ENCODE measurements at regions not wholly inside any gene's neighbourhood (a gene's known extent, or its start where the extent isn't known, plus 50 kb on each side); places are given as distances from the start of the nearest gene placed in this dataset.
"Not testable (repeated sequence)": the region's sequence is repeated elsewhere in the genome, so short reads cannot be mapped to it uniquely, and the experiment has no call there.

- DNase-seq (ENCODE audit: extremely low read depth in 1 of 11, low read depth in 9 of 11, low spot score in 4 of 11): no peak
Observed at GRCh38 chr14:46008348-46008747, 643.2 kb downstream of the RPL10L start.

- DNase-seq (ENCODE audit: extremely low read depth in 1 of 11, low read depth in 9 of 11, low spot score in 4 of 11): no peak
Observed at GRCh38 chr14:45998554-45998953, 653.0 kb downstream of the RPL10L start.

GRCh38 chr14:45990252-45990651 is 661.3 kb downstream of the RPL10L start:
- no peak for DNase-seq (ENCODE audit: extremely low read depth in 1 of 11, low read depth in 9 of 11, low spot score in 4 of 11)

- no peak for DNase-seq (ENCODE audit: extremely low read depth in 1 of 11, low read depth in 9 of 11, low spot score in 4 of 11)
Observed at GRCh38 chr14:45976001-45976400, 675.6 kb downstream of the RPL10L start.

- DNase-seq (ENCODE audit: extremely low read depth in 1 of 11, low read depth in 9 of 11, low spot score in 4 of 11): no peak
Observed at GRCh38 chr14:45972416-45972815, 679.2 kb downstream of the RPL10L start.

- DNase-seq (ENCODE audit: extremely low read depth in 1 of 11, low read depth in 9 of 11, low spot score in 4 of 11): no peak
Observed at GRCh38 chr14:45970621-45971020, 681.0 kb downstream of the RPL10L start.

GRCh38 chr14:45968037-45968436 is 683.5 kb downstream of the RPL10L start:
- DNase-seq (ENCODE audit: extremely low read depth in 1 of 11, low read depth in 9 of 11, low spot score in 4 of 11): no peak

- no peak for DNase-seq (ENCODE audit: extremely low read depth in 1 of 11, low read depth in 9 of 11, low spot score in 4 of 11)
Observed at GRCh38 chr14:45949479-45949878, 696.5 kb upstream of the MIS18BP1 start.

GRCh38 chr14:45947830-45948229 is 694.8 kb upstream of the MIS18BP1 start:
- no peak for DNase-seq (ENCODE audit: extremely low read depth in 1 of 11, low read depth in 9 of 11, low spot score in 4 of 11)

- DNase-seq (ENCODE audit: extremely low read depth in 1 of 11, low read depth in 9 of 11, low spot score in 4 of 11): no peak
Observed at GRCh38 chr14:45946251-45946650, 693.2 kb upstream of the MIS18BP1 start.

- DNase-seq (ENCODE audit: extremely low read depth in 1 of 11, low read depth in 9 of 11, low spot score in 4 of 11): no peak
Observed at GRCh38 chr14:45940318-45940717, 687.3 kb upstream of the MIS18BP1 start.

- DNase-seq (ENCODE audit: extremely low read depth in 1 of 11, low read depth in 9 of 11, low spot score in 4 of 11): no peak
Observed at GRCh38 chr14:45939572-45939971, 686.6 kb upstream of the MIS18BP1 start.

- DNase-seq (ENCODE audit: extremely low read depth in 1 of 11, low read depth in 9 of 11, low spot score in 4 of 11): not testable (repeated sequence)
Observed at GRCh38 chr14:45919995-45920394, 667.0 kb upstream of the MIS18BP1 start.

GRCh38 chr14:45916340-45916953 is 663.4 kb upstream of the MIS18BP1 start:
- DNase-seq (ENCODE audit: extremely low read depth in 1 of 11, low read depth in 9 of 11, low spot score in 4 of 11): peak in 6 of 11 donors; percentile 20 to 43 (median 32)

GRCh38 chr14:45907782-45908181 is 654.8 kb upstream of the MIS18BP1 start:
- DNase-seq (ENCODE audit: extremely low read depth in 1 of 11, low read depth in 9 of 11, low spot score in 4 of 11): no peak

GRCh38 chr14:45906257-45906656 is 653.3 kb upstream of the MIS18BP1 start:
- DNase-seq (ENCODE audit: extremely low read depth in 1 of 11, low read depth in 9 of 11, low spot score in 4 of 11): no peak

- DNase-seq (ENCODE audit: extremely low read depth in 1 of 11, low read depth in 9 of 11, low spot score in 4 of 11): no peak
Observed at GRCh38 chr14:45905672-45906071, 652.7 kb upstream of the MIS18BP1 start.

- no peak for DNase-seq (ENCODE audit: extremely low read depth in 1 of 11, low read depth in 9 of 11, low spot score in 4 of 11)
Observed at GRCh38 chr14:45904314-45904713, 651.3 kb upstream of the MIS18BP1 start.

GRCh38 chr14:45902241-45902640 is 649.2 kb upstream of the MIS18BP1 start:
- no peak for DNase-seq (ENCODE audit: extremely low read depth in 1 of 11, low read depth in 9 of 11, low spot score in 4 of 11)

- DNase-seq (ENCODE audit: extremely low read depth in 1 of 11, low read depth in 9 of 11, low spot score in 4 of 11): no peak
Observed at GRCh38 chr14:45897439-45897838, 644.4 kb upstream of the MIS18BP1 start.

GRCh38 chr14:45893127-45893526 is 640.1 kb upstream of the MIS18BP1 start:
- DNase-seq (ENCODE audit: extremely low read depth in 1 of 11, low read depth in 9 of 11, low spot score in 4 of 11): no peak
